ENCODE measurements at regions not wholly inside any gene's neighbourhood (a gene's known extent, or its start where the extent isn't known, plus 50 kb on each side); places are given as distances from the start of the nearest gene placed in this dataset.
"Not testable (repeated sequence)": the region's sequence is repeated elsewhere in the genome, so short reads cannot be mapped to it uniquely, and the experiment has no call there.

- DNase-seq = no peak
Observed at GRCh38 chr2:226467221-226467620, 332.4 kb downstream of the IRS1 start.

- no peak for DNase-seq
Observed at GRCh38 chr2:226466589-226466988, 333.0 kb downstream of the IRS1 start.

- DNase-seq = no peak
Observed at GRCh38 chr2:226466124-226466523, 333.5 kb downstream of the IRS1 start.

DNA sequence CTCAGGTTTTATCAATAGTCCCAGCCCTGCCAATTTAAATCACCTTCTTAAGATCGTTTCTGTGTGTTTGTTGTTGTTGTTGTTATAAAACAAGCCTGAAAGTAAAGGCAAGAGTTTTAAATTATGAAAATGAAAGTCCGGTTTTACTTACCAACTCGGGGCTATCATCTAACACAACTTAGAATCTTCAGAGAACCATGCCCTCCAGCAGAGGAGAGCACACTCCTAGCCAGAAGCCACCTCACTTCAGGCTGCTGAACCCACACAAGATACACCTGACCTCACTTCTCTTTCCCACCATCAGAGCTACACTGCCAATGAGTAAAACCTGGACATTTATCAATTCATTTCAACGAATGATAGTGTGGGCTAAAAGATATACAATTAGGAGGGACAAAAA lies 335.2 kb downstream of the IRS1 start:
- no peak for DNase-seq

GRCh38 chr2:226463154-226463553 lies 336.5 kb downstream of the IRS1 start:
- DNase-seq = no peak

DNA sequence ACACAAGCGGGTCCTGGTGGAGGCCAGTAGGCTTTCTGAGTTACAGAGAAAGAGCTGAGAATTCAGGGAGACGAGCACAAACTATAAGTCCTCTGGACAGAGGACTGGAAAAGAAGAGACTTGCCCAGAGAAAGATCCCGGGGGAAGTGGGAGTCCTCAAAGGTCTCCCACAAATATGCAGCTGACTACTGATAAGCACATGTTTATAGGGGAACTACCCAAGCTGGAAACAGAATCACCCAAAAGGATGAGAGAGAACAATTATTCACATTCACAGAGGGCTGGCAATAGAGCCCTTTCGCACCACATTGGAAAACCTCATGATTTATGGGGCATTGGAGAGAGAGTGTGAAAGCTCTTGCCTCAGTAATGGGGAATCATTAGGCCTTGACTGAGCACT lies 337.6 kb downstream of the IRS1 start:
- no peak for DNase-seq

DNA sequence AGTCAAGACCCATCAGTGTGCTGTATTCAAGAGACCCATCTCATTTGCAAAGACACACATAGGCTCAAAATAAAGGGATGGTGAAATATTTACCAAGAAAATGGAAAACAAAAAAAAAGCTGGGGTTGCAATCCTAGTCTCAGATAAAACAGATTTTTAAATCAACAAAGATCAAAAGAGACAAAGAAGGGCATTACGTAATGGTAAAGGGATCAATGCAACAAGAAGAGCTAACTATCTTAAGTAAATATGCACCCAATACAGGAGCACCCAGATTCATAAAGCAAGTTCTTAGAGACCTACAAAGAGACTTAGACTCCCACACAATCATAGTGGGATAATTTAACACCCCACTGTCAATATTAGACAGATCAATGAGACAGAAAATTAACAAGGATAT lies 343.5 kb downstream of the IRS1 start:
- not testable (repeated sequence) for DNase-seq

DNA sequence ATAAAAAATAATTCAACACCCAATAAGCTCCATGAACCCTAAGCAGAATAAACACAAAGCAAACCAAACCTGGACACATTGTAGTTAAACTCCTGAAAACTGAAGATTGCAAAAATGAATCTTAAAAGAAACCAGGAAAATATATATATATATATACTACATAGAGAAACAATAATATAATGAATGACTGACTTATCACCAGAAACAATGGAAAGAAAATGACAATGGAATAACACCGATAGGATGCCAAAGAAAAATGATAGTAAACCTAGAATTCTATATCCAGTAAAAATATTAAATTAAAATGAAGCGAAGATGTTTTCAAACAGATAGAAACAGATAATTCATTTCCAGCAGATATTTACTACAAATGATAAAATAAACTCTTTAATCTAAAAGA lies 346.9 kb downstream of the IRS1 start:
- no peak for DNase-seq

- DNase-seq = no peak
Observed at GRCh38 chr2:226451486-226451885, 348.1 kb downstream of the IRS1 start.

DNA sequence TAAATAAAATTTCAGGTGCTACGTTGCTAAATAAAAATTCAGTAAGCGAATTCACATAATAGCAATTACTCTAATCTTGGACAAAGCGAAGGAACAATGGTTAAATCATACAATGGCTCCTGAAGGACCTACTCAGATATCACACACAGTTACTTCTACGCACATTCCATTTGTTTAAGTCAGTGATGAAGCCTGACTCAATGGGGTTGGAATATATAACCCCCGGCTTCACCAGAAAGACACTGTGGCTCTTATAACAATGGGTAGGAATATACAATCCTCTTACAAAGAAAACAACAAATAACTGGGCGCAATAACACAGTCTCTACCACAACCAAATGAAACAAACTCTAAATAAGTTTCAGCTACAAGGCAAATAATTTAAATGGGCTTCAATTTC lies 349.5 kb downstream of the IRS1 start:
- DNase-seq = no peak

DNA sequence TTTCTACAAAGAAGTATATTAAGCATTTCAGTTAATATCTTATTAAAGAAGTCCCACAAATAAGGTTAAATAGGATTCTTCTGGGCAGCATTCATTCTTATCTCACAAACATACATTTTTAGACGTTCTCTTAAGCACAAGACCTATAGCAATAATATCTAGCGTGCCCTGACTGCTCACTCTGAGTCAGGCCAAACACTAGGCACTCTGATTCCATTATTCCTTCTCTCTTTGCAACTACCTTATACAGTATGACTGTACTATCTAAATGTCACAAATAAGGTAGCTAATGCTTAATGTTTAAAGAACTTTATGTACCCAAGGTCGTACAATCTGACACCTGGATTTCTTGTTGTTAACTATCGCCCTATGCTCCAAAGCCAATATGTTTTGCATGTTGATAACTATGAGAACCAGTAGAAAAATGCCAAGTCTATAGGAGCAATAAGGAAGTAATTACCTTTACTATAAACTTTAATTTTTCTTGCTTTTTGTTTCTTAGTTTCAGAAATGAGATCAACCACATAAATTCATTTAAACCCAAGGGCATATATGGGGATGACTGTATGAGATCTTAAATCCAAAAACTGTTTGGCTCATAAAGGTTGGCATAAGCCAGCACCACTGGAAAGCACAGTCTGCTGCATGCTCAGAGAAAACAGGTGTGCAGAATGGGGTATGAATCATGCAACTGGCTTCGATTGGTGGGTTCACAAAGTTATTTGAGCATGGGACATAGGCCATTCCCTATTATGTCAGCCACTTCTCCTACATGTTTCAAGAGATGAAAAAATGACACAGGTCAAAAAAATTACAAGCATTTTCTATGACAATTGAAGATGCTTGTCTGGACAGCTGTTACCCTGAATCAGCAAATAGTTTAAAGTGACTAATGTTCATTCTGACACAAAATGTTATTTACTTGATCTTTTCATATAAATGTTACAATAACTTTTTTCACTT lies 352.0 kb downstream of the IRS1 start:
- DNase-seq = no peak

DNA sequence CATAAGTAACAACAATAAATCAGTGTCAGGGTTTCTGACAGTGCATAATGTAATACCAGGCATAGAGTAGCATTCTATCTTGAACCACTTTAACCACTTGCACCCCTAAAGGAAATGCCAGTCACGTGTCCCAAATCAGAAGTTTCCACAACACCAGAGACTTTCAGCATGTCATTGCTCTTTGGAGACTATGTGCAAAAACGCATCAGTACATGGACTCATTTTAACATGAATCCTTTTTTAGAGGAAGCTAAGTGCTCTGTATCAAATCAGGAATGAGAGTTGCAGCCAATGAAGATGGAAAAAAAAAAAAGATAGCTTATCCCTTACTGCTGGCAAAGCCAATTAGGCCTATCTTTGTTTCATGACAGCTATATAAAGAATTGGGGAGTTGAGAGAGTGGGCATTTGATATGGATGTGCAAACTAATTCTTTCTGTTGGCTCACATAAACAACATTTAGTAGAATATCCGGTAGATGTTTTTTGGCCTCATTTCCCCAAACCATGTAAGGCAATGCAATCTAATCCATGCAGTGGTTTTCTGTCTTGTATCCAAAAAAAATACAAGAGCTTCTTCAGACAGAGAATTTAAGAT lies 353.1 kb downstream of the IRS1 start:
- DNase-seq = no peak

GRCh38 chr2:226445216-226445861 lies 354.3 kb downstream of the IRS1 start:
- DNase-seq = no peak

DNA sequence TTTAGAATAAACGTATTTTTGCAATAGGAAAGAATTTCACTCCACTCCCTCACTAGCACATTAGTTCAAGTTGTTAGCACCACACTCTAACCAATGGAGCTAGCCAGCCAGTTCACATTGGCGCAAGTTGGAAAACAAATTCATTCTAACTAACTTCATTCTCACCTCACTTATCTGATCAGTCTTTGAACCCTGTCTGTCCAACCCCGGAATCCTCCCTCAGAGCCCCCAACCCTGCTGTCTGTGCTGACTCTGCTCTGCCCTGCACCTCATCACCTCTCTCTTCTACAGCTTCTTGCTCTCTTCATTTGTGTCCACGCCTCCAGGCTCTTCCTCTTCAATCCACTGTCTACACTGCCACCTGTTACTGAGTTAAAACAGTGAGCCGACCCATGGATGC lies 356.5 kb downstream of the IRS1 start:
- DNase-seq = no peak

DNA sequence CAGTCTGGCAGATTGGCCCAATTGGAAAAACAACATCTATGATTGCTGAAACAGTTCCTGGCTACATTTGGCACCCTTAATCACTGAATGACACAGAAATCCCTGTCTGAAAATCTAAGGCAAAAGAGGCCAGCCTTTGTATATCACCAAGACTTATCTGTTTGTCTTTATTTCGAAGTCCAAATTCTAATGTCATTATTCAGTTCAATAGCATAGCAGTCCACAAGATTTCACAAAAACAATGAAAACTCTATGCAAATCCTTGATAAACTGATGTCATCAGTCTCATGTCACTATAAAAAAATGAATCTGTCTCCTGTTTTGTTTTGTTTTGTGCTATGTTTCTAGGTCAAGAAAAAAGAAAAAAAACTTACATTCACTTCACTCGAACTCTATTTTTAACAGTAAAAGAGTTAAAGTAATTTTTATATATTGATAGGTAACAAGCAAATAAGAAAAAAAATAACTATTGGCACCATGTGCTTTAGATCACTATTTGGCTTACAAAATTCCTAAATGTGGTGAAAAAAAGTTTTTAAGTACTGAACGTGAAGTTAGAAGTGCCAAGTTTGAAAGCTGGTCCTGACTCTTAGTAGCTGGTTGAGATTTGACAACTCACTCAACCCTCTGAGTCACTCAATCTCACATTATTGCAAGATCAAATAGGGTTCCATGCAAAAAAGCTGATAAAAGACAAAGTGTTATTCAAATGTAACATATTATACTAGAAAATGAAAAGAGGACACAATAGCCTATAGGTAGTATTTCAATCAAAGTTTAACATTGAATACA lies 359.3 kb downstream of the IRS1 start:
- DNase-seq = no peak

DNA sequence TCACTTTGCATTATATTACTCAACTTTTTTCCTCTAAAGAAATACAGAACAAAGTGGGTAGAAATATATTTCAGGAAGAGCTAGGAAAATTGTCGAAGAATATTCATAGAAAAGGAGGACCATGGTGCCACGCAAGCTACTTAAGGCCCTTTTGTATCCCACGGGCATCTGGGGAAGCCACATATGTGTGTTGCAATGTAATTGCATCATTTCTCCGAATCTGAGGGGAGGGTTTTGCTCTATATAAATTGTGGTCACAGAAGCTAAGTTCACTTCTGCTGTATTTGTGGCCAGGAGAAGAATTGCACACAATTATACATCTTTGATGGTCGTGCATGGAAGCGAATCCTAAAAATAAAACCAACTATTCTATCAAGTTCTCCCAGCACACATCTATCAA lies 360.3 kb downstream of the IRS1 start:
- DNase-seq = no peak

DNA sequence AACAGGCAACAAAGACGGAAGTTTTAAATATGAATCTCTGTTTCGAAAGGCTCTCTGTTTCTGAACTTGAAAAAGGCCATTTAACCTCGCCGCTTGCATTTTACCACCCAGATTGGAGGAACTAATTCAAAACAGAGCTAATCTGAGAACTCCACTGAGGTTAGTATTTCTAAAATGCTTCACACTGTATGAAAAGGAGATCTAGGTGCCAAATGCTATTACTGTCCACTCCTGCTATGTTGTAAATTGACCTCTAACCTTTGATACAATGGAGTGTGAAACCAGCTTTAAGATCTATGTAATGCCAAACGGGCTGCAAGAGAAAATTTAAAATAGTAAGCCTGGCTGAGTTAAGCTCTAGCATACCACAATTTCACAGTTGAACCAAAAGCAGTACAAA lies 364.5 kb downstream of the IRS1 start:
- DNase-seq = no peak

- DNase-seq = no peak
Observed at GRCh38 chr2:226434702-226435101, 364.9 kb downstream of the IRS1 start.

GRCh38 chr2:226431288-226431948 lies 368.2 kb downstream of the IRS1 start:
- no peak for DNase-seq

DNA sequence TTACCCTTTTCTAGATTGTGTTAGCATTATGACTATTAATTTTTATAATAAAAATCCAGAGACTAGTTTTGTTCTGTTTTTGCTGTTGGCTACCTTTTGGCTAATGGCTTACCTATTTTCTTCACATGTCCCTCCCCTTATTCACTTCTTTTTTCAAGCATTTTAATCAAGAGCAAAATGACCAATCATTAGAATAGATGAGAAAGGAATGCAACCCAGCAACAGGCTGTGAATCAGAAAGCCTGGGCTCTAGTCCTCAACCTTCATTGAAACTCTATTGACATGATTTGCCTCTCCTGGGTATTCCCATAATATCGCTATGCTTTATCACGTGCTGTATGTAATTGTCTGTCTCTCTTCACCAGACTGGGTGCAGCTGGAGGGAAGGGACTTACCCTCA lies 370.1 kb downstream of the IRS1 start:
- DNase-seq = no peak

DNA sequence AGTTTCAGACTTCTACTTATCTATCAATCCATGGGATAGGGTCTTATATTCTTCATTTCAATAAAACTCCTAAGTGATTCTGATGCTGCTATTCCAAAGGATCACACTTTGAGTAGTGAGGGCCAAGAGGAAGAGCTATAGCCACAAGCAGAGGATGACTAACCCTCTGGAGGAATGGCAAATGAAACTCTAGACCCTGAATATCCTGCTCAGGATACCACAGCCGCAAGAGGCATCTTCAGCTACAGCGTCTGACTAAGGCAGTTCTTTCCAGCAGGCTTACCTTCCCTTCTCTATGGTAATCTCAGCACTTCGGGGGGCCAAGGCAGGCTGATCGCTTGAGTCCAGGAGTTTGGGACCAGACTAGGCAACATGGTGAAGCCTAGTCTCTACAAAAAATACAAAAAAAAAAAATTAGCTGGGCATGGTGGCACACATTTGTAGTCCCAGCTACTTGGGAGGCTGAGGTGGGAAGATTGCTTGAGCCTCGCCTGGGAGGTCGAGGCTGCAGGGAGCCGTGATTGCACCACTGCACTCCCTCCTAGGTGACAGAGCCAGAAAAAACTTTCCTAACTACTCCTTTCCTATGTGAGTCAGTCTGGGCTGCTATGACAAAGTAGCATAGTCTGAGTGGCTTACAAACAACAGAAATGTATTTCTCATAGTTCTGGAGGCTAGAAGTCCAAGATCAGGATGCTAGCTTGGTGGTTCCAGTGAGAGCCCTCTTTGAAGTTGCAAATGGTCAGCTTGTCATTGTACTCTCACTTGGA lies 371.9 kb downstream of the IRS1 start:
- DNase-seq = no peak

GRCh38 chr2:226426292-226426736 lies 373.3 kb downstream of the IRS1 start:
- DNase-seq = no peak
